Caco-2 (cell line): ENCODE measurements at regions not wholly inside any gene's neighbourhood (a gene's known extent, or its start where the extent isn't known, plus 50 kb on each side); places are given as distances from the start of the nearest gene placed in this dataset.
"Not testable (repeated sequence)": the region's sequence is repeated elsewhere in the genome, so short reads cannot be mapped to it uniquely, and the experiment has no call there.

ENCODE experiments used
- BruUV-seq: library from RNA; stranded (reverse); fragments of 400-500 nt; replicated peaks from 2 replicates; lab custom pipeline; 2021; lab: Mats Ljungman, UMichigan
- CTCF ChIA-PET: fragments of 300-600 bp; sonication (Branson Sonifier 250); formaldehyde crosslinking; loops from one replicate; lab custom pipeline; 2022; ENCODE audit warnings: antibody characterized with exemption; lab: Charles Lee
- POLR2A ChIA-PET: fragments of 300-600 bp; sonication (Branson Sonifier 250); formaldehyde crosslinking; loops from one replicate; lab custom pipeline; 2022; ENCODE audit warnings: antibody characterized with exemption; lab: Charles Lee
- DNase-seq, 2 experiments: peaks; one replicate each; pipeline versions ENCODE4 v3.0.0 to v3.0.0-alpha.2; 2020 to 2022
- H3K27me3 ChIP-seq: replicated peaks from 2 replicates; pipeline ENCODE4 v1.6.0; 2011; ENCODE audit warnings: low read length; ENCODE audit not compliant: control insufficient read depth, insufficient read depth
- H3K36me3 ChIP-seq: 2 replicates; pipeline ENCODE4 v1.5.1; 2011; ENCODE audit warnings: low read length; ENCODE audit not compliant: control insufficient read depth, insufficient read depth
- H3K4me1 ChIP-seq: fragments of 250-450 bp; sonication (Bioruptor Pico); 2 replicates; pipeline ENCODE4 v1.5.1; 2020; ENCODE audit warnings: mild to moderate bottlenecking
- H3K4me3 ChIP-seq: 2 replicates; pipeline ENCODE4 v1.5.1; 2011; ENCODE audit warnings: low read depth, mild to moderate bottlenecking, control low read depth, low read length
- H3K9me3 ChIP-seq: fragments of 250-450 bp; sonication (Bioruptor Pico); 2 replicates; pipeline ENCODE4 v1.5.1; 2020; ENCODE audit warnings: mild to moderate bottlenecking, moderate library complexity
- H3K27ac Mint-ChIP-seq: one replicate; pipeline ENCODE4 v1.8.0; 2022; ENCODE audit warnings: mixed read lengths; ENCODE audit not compliant: unreplicated experiment
- H3K27me3 Mint-ChIP-seq: one replicate; pipeline ENCODE4 v1.8.0; 2022; ENCODE audit warnings: mixed read lengths; ENCODE audit not compliant: insufficient read depth, unreplicated experiment
- H3K36me3 Mint-ChIP-seq: one replicate; pipeline ENCODE4 v1.8.0; 2022; ENCODE audit warnings: mild to moderate bottlenecking, mixed read lengths; ENCODE audit not compliant: insufficient read depth, unreplicated experiment
- H3K4me1 Mint-ChIP-seq: one replicate; pipeline ENCODE4 v1.8.0; 2022; ENCODE audit warnings: low read depth, mixed read lengths; ENCODE audit not compliant: unreplicated experiment
- H3K4me3 Mint-ChIP-seq: one replicate; pipeline ENCODE4 v1.8.0; 2022; ENCODE audit warnings: mild to moderate bottlenecking, moderate library complexity, mixed read lengths; ENCODE audit not compliant: unreplicated experiment
- H3K9me3 Mint-ChIP-seq: one replicate; pipeline ENCODE4 v1.8.0; 2022; ENCODE audit warnings: mixed read lengths; ENCODE audit not compliant: unreplicated experiment
- intact Hi-C: fragments of 100-400 bp; cut with micrococcal nuclease; formaldehyde crosslinking; loops from one replicate; pipeline ENCODE4 v1.10.0; 2022; ENCODE audit not compliant: unreplicated experiment
- TF ChIP-seq, protein P1 (sequence below), 2 experiments: fragments of 200-600 bp in 1 of 2; IDR thresholded peaks; 1 replicate in 1 of 2; 2 replicates in 1 of 2; pipeline versions ENCODE4 v1.5.1 to v1.8.0; 2011 to 2022; ENCODE audit warnings: antibody characterized with exemption in 1 of 2, control low read depth in 1 of 2, inconsistent platforms in 1 of 2, low read depth in 1 of 2, low read length in 1 of 2, mild to moderate bottlenecking in 1 of 2, moderate library complexity in 1 of 2; ENCODE audit not compliant: insufficient read depth in 1 of 2, severe bottlenecking in 1 of 2, unreplicated experiment in 1 of 2

DNA sequence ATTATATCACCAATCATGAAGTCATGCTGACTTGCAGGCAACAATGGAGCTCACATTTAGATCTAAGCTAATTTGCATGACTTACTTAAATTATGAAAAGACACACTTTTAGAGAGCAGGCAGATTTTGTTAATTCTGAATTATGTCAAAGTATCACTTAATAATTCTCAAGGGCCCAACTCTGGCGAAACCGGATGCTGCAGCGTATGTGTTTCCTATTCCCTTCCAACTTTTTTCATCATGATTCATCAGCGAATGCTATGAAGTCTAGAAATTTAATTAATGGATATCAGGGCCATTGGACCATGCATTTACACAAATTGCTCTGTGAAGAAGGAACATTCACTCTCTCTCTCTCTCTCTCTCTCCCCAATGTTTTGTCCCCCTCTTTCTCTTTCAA, 63.5 kb upstream of the GOLGA8A start:
- no peak for DNase-seq
- intact Hi-C loops: no loop called here
- Mint-ChIP-seq H3K27ac (no peak overlapping the region), H3K36me3 (no peaks in the 10 kb centered on the region), H3K27me3 (peaks cover 24% of the 10 kb centered on the region), H3K9me3 (no peaks in the 10 kb centered on the region), H3K4me3 (no peak overlapping the region), H3K4me1 (no peaks in the 10 kb centered on the region)
- POLR2A ChIA-PET: no interaction called here
- Histone ChIP-seq H3K36me3 (no peaks in the 10 kb centered on the region), H3K9me3 (no peaks in the 10 kb centered on the region), H3K27me3 (no peaks in the 10 kb centered on the region), H3K4me1 (no peaks in the 10 kb centered on the region), H3K4me3 (no peak overlapping the region)
- TF ChIP-seq, protein P1, sequence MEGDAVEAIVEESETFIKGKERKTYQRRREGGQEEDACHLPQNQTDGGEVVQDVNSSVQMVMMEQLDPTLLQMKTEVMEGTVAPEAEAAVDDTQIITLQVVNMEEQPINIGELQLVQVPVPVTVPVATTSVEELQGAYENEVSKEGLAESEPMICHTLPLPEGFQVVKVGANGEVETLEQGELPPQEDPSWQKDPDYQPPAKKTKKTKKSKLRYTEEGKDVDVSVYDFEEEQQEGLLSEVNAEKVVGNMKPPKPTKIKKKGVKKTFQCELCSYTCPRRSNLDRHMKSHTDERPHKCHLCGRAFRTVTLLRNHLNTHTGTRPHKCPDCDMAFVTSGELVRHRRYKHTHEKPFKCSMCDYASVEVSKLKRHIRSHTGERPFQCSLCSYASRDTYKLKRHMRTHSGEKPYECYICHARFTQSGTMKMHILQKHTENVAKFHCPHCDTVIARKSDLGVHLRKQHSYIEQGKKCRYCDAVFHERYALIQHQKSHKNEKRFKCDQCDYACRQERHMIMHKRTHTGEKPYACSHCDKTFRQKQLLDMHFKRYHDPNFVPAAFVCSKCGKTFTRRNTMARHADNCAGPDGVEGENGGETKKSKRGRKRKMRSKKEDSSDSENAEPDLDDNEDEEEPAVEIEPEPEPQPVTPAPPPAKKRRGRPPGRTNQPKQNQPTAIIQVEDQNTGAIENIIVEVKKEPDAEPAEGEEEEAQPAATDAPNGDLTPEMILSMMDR (IDR thresholded peaks at IDR 0.05; ENCODE audit: insufficient read depth in 1 of 2, low read depth in 1 of 2, low read length in 1 of 2, severe bottlenecking in 1 of 2, unreplicated experiment in 1 of 2): no peak
- CTCF ChIA-PET: no interaction called here
- BruUV-seq: no TSS peak

DNA sequence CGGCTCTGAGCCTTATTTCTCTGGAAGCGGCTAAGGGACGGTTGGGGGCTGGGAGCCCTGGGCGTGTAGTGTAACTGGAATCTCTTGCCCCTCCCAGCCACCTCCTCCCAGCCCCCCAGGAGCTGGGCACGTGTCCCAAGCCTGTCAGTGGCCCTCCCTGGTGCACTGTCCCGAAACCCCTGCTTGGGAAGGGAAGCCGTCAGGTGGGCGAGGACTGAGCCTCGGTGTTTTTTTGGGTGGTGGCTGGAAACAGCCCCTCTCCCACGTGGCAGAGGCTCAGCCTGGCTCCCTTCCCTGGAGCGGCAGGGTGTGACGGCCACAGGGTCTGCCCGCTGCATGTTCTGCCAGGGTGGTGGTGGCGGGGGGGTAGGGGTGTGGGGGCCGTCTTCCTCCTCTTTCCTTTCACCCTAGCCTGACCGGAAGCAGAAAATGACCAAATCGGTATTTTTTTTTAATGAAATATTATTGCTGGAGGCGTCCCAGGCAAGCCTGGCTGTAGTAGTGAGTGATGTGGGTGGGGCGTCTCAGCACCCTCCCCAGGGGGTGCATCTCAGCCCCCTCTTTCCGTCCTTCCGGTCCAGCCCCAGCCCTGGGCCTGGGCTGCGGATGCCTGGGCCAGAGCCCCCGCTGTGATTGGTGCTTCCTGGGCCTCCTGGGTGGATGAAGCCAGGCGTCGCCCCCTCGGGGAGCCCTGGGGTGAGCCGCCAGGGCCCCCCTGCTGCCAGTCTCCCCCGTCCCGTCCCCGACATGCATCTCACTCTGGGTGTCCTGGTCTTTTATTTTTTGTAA, 58.8 kb upstream of the GOLGA8A start:
- intact Hi-C loops: no loop called here
- Mint-ChIP-seq H3K4me1 (no peaks in the 10 kb centered on the region), H3K27ac (no peak overlapping the region), H3K27me3 (peaks cover 16% of the 10 kb centered on the region), H3K9me3 (peaks cover 5% of the 10 kb centered on the region), H3K4me3 (no peak overlapping the region), H3K36me3 (no peaks in the 10 kb centered on the region)
- TF ChIP-seq, protein P1 (IDR thresholded peaks at IDR 0.05; ENCODE audit: insufficient read depth in 1 of 2, low read depth in 1 of 2, low read length in 1 of 2, severe bottlenecking in 1 of 2, unreplicated experiment in 1 of 2): no peak
- H3K27me3 ChIP-seq: no peaks in the 10 kb centered on the region
- BruUV-seq: no TSS peak
- H3K4me3 ChIP-seq: no peak overlapping the region
- CTCF ChIA-PET: no interaction called here
- no peaks in the 10 kb centered on the region for H3K36me3 ChIP-seq
- DNase-seq: no peak
- POLR2A ChIA-PET: no interaction called here
- no peaks in the 10 kb centered on the region for H3K9me3 ChIP-seq
- H3K4me1 ChIP-seq: no peaks in the 10 kb centered on the region

DNA sequence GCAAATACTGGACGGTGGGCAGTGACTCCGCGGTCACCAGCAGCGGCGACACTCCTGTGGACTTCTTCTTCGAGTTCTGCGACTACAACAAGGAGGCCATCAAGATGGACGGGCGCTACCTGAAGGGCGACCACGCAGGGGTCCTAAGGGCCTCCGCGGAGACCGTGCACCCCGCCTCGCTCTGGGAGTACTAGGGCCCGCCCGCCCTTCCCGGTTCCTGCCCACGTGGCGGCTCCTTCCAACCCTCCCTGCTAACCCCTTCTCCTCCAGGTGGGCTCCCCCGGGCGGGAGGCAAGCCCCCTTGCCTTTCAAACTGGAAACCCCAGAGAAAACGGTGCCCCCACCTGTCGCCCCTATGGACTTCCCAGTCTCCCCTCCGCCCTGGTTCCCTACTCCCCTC, 58.1 kb upstream of the GOLGA8A start:
- H3K36me3 ChIP-seq, CTCF ChIA-PET, H3K36me3 Mint-ChIP-seq, intact Hi-C loops, H3K27me3 ChIP-seq, DNase-seq, H3K4me1 ChIP-seq, POLR2A ChIA-PET, BruUV-seq, H3K4me1 Mint-ChIP-seq, H3K4me3 Mint-ChIP-seq, H3K4me3 ChIP-seq, H3K9me3 ChIP-seq, H3K27ac Mint-ChIP-seq: not testable (repeated sequence)
- Mint-ChIP-seq H3K27me3 (peaks cover 15% of the 10 kb centered on the region), H3K9me3 (peaks cover 10% of the 10 kb centered on the region)
